HL-60 (cell line): ENCODE measurements at regions not wholly inside any gene's neighbourhood (a gene's known extent, or its start where the extent isn't known, plus 50 kb on each side); places are given as distances from the start of the nearest gene placed in this dataset.

ENCODE experiments used
- GABPA ChIP-seq: IDR thresholded peaks from 2 replicates; pipeline ENCODE4 v1.6.1; 2012; ENCODE audit warnings: low read depth
- POLR2AphosphoS5 ChIP-seq: IDR thresholded peaks from 2 replicates; pipeline ENCODE4 v1.6.1; 2012; ENCODE audit warnings: low read depth
- TF ChIP-seq, protein P1 (sequence below): IDR thresholded peaks from one replicate; pipeline ENCODE4 v1.5.1; 2011; ENCODE audit warnings: low read length, control low read depth, inconsistent platforms; ENCODE audit not compliant: insufficient read depth

GRCh38 chr18:45381282-45381681 is 234.0 kb upstream of the SLC14A2 start:
- TF ChIP-seq GABPA (no peak), POLR2AphosphoS5 (no peak)
- TF ChIP-seq, protein P1, sequence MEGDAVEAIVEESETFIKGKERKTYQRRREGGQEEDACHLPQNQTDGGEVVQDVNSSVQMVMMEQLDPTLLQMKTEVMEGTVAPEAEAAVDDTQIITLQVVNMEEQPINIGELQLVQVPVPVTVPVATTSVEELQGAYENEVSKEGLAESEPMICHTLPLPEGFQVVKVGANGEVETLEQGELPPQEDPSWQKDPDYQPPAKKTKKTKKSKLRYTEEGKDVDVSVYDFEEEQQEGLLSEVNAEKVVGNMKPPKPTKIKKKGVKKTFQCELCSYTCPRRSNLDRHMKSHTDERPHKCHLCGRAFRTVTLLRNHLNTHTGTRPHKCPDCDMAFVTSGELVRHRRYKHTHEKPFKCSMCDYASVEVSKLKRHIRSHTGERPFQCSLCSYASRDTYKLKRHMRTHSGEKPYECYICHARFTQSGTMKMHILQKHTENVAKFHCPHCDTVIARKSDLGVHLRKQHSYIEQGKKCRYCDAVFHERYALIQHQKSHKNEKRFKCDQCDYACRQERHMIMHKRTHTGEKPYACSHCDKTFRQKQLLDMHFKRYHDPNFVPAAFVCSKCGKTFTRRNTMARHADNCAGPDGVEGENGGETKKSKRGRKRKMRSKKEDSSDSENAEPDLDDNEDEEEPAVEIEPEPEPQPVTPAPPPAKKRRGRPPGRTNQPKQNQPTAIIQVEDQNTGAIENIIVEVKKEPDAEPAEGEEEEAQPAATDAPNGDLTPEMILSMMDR, result no peak
